Head of caudate nucleus (tissue), 42 donors: ENCODE measurements at regions not wholly inside any gene's neighbourhood (a gene's known extent, or its start where the extent isn't known, plus 50 kb on each side); places are given as distances from the start of the nearest gene placed in this dataset.
A peak's percentile ranks its signal among the peaks of the same experiment; 100 is the strongest.

Experiments
- DNase-seq, 42 donors: peaks; one replicate each; pipeline versions ENCODE4 v3.0.0 to v3.0.0-alpha.2; 2020 to 2021; ENCODE audit warnings: mixed read lengths in 7 of 42
- intact Hi-C: fragments of 100-400 bp; cut with DNase I; formaldehyde crosslinking; loops from one replicate; pipeline ENCODE4 v1.15.0; 2022

DNA sequence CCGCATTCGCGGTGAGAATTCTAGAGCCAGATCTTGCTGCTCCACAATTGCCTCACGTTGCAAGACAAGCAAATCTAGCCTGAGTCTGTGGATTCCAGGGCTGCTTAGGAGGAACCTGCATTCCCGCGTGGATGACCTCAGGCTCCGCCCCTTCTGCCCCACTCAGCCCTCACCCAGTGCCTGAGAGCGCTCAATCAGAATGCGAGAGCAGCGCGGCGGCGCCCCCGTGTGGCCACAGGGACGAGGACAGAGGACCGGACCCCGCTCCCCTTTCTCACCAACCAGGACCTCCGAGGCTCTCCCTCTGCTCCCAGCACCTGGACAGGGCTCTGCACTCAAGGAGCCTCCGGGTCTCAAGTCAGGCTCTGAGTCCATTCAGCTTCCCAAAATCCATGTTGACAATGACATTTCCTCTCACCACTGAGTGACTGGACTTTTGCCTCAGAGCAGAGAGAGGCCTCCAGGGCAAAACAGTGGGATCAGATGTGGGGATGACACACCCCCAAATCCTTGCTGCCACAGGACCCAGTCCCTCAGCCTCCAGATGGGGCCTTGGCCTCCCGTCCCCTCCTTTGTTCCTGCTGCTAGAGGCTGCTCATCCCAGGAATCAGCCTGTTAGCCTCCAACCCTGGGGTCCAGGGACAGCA, 52.0 kb downstream of the RPP21 start:
- intact Hi-C loops: no loop called here
- DNase-seq: peak; percentile 47 to 90 (median 78)

GRCh38 chr6:30397697-30398096, 52.7 kb downstream of the RPP21 start:
- intact Hi-C loops: no loop called here
- DNase-seq: no peak

GRCh38 chr6:30399390-30400058, 54.6 kb downstream of the RPP21 start:
- intact Hi-C loops: no loop called here
- no peak for DNase-seq

DNA sequence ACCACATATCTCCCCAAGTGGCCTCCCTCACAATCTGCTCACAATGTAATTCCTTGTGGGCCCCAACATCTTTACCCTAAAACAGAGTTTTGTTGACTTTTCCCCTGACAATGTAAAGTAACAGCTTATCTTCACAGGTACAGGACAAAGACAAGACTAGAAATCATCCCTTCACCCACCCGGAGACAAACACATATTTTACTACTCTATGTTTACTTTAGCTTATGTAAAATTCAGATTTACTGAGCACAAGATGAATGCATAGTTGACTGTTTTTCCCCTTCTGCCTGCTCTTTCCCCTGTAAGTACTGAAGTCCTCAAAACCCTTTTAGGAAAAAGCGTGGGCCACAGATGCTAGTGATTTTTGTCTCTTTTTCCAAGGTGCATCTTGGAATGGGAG, 61.0 kb downstream of the RPP21 start:
- DNase-seq: no peak
- intact Hi-C loops: no loop called here

DNA sequence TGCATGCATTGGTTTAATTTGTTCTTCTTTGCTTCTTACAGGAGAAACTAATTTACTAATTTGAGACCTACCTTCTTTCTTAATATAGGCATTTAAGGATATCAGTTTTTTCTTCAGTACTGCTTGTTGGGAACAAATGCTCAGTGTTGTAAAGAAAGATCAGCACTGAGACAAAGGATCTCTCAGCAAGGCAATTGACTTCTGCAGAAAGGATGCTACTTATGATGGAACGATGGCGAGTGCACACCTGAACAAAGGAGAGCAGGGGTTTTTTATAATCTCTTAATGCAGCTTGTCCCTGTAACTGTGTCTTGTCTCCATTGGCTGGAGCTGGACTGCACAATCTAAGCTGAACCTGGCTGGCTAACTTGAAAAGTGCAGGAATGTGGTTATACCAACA, 64.2 kb downstream of the RPP21 start:
- intact Hi-C loops: no loop called here
- DNase-seq: no peak

GRCh38 chr6:30411515-30412207, 66.7 kb downstream of the RPP21 start:
- intact Hi-C loops: no loop called here
- peak in 40 of 42 donors; percentile 13 to 83 (median 53) for DNase-seq

DNA sequence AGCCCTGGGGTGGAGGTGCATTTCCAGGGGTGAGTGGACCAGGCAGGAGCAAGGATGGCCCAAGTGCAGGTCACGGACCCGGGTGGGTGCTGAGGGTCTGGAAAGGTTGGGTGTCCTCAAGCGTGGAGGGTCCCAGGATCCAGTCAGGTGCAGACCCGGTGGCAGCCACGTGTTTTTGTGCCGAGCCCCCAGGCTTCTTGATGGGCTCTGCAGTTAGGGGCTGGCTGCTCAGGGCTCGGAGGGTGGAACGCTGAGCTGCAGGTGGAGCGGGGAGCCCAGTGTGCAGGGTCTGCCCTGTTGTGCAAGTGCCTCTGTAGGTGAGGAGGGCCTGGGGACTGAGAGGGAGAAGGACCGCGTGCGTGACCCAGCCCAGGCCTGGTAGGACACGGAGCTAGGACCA, 70.9 kb upstream of the HLA-E start:
- no peak for DNase-seq
- intact Hi-C loops: no loop called here

GRCh38 chr6:30424549-30424948, 64.8 kb upstream of the HLA-E start:
- DNase-seq: no peak
- intact Hi-C loops: no loop called here
